Ovary (tissue), 7 donors: ENCODE measurements at regions not wholly inside any gene's neighbourhood (a gene's known extent, or its start where the extent isn't known, plus 50 kb on each side); places are given as distances from the start of the nearest gene placed in this dataset.
"Not testable (repeated sequence)": the region's sequence is repeated elsewhere in the genome, so short reads cannot be mapped to it uniquely, and the experiment has no call there.

Source experiments
- DNase-seq, 5 donors: peaks; one replicate each; pipeline ENCODE4 v3.0.0-alpha.2; 2019 to 2020
- H3K27ac ChIP-seq, 2 donors: fragments of 200-600 bp; one replicate each; pipeline versions ENCODE4 v1.5.1 to v1.8.0; 2019 to 2022
- H3K27me3 ChIP-seq: fragments of 200-600 bp; one replicate; pipeline ENCODE4 v1.8.0; 2022
- H3K36me3 ChIP-seq: fragments of 200-600 bp; sonication (generic); one replicate; pipeline ENCODE4 v1.5.1; 2019
- H3K4me1 ChIP-seq: one replicate; pipeline ENCODE4 v1.8.1; 2013; ENCODE audit warnings: mild to moderate bottlenecking, moderate library complexity; ENCODE audit not compliant: insufficient read depth
- H3K4me3 ChIP-seq: fragments of 200-600 bp; sonication (generic); one replicate; pipeline ENCODE4 v1.5.1; 2017
- H3K9me3 ChIP-seq, 2 donors: fragments of 200-600 bp in 1 of 2; sonication (generic) in 1 of 2; one replicate each; pipeline versions ENCODE4 v1.5.1 to v1.8.1; 2013 to 2019; ENCODE audit warnings: mild to moderate bottlenecking in 1 of 2, moderate library complexity in 1 of 2
- CTCF ChIP-seq, 3 donors: fragments of 450-650 bp in 2 of 3; fragments of 200-600 bp in 1 of 3; IDR thresholded peaks; one replicate each; pipeline versions ENCODE4 v1.5.1 to v1.8.0; 2016 to 2022; ENCODE audit warnings: antibody characterized with exemption in 3 of 3, mild to moderate bottlenecking in 1 of 3
- EP300 ChIP-seq: sonication (generic); formaldehyde crosslinking; IDR thresholded peaks from one replicate; pipeline ENCODE4 v1.6.1; 2017; ENCODE audit warnings: antibody characterized with exemption
- POLR2A ChIP-seq: fragments of 450-650 bp; IDR thresholded peaks from one replicate; pipeline ENCODE4 v1.6.1; 2017; ENCODE audit warnings: antibody characterized with exemption, mild to moderate bottlenecking, moderate library complexity
- WGBS, 3 donors: extraction: QIAGEN DNeasy Blood & Tissue Kit in 1 of 3; methylation state at CpG; one replicate each; pipeline versions ENCODE4 v1.1.5 to v1.1.7; 2013 to 2017; 5-methylcytosine and 5-hydroxymethylcytosine counted together
- intact Hi-C, 4 donors: fragments of 100-400 bp; cut with DNase I; formaldehyde crosslinking; loops; one replicate each; pipeline versions ENCODE4 v1.11.0 to v1.15.1; 2022 to 2023
- donor health status: DM: no; HTN: no; CAD: no; lungs with moderate emphysema.
- donor health status: DM: no; HTN: no; CAD: no.
- donor health status: Bipolar disorder and iron deficiency.
- donor health status: DM: no; HTN: no; CAD: no.
- donor health status: DM: yes; HTN: yes; CAD: no.

DNA sequence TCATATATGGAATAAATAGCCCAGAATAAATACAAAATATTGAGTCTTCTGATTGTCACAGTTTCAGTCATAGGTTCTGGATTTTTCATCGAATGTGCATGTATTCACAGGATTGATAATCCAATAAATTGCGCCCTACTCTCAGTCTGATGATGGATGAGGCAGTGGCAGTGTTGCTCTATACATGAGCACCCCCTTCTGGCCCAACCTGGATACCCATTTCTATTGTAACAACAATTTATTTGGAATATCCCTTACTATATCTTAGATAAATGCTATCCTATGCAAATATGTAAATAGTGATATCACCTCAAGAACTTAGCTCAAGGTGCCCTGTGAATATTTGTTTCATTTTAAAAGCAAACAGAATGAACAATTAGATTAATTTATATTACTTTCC is 733.7 kb upstream of the PABPC4L start:
- H3K4me1 ChIP-seq, result no peaks in the 10 kb centered on the region
- DNase-seq, result no peak
- H3K27me3 ChIP-seq, result no peaks in the 10 kb centered on the region
- H3K4me3 ChIP-seq, result no peak overlapping the region
- intact Hi-C loops, result no loop called here
- no peaks in the 10 kb centered on the region for H3K9me3 ChIP-seq
- no peaks in the 10 kb centered on the region for H3K36me3 ChIP-seq
- TF ChIP-seq POLR2A, result no peak
- TF ChIP-seq CTCF (IDR thresholded peaks at IDR 0.05), result no peak
- TF ChIP-seq EP300, result no peak
- 69 to 96% (median 77%) methylated on average over 2 of the region's 2 CpGs for WGBS, 3 donors
- H3K27ac ChIP-seq, result no peak overlapping the region

- WGBS, 3 donors, result 88 to 91% (median 89%) methylated on average over 10 of the region's 10 CpGs
- no peak for DNase-seq
- Histone ChIP-seq H3K36me3 (no peaks in the 10 kb centered on the region), H3K27me3 (no peaks in the 10 kb centered on the region), H3K27ac (no peak overlapping the region), H3K4me3 (no peak overlapping the region), H3K9me3 (no peaks in the 10 kb centered on the region), H3K4me1 (no peaks in the 10 kb centered on the region)
- intact Hi-C loops, result no loop called here
- TF ChIP-seq POLR2A (no peak), CTCF (IDR thresholded peaks at IDR 0.05) (no peak), EP300 (no peak)
Measured at GRCh38 chr4:134934036-134934808, 732.6 kb upstream of the PABPC4L start.

- Histone ChIP-seq H3K4me1 (no peaks in the 10 kb centered on the region), H3K27me3 (no peaks in the 10 kb centered on the region), H3K27ac (no peak overlapping the region), H3K9me3 (no peaks in the 10 kb centered on the region), H3K36me3 (no peaks in the 10 kb centered on the region), H3K4me3 (no peak overlapping the region)
- WGBS, 3 donors, result 85 to 95% (median 94%) methylated on average over 2 of the region's 2 CpGs
- TF ChIP-seq POLR2A (no peak), EP300 (no peak), CTCF (IDR thresholded peaks at IDR 0.05) (no peak)
- intact Hi-C loops, result no loop called here
- no peak for DNase-seq
Measured at GRCh38 chr4:134915355-134915754, 713.8 kb upstream of the PABPC4L start.

GRCh38 chr4:134914250-134914649 is 712.7 kb upstream of the PABPC4L start:
- WGBS, 3 donors, result 86 to 93% (median 90%) methylated on average over 7 of the region's 7 CpGs
- H3K27me3 ChIP-seq, intact Hi-C loops: not testable (repeated sequence)

GRCh38 chr4:134911941-134912340 is 710.4 kb upstream of the PABPC4L start:
- intact Hi-C loops, result no loop called here
- TF ChIP-seq CTCF (IDR thresholded peaks at IDR 0.05) (no peak), EP300 (no peak), POLR2A (no peak)
- H3K27me3 ChIP-seq, result no peaks in the 10 kb centered on the region
- H3K4me1 ChIP-seq, result no peaks in the 10 kb centered on the region
- no peaks in the 10 kb centered on the region for H3K9me3 ChIP-seq
- WGBS, 3 donors, result 52 to 61% (median 59%) methylated on average over 2 of the region's 2 CpGs
- H3K27ac ChIP-seq, result no peak overlapping the region
- H3K36me3 ChIP-seq, result no peaks in the 10 kb centered on the region
- no peak for DNase-seq
- H3K4me3 ChIP-seq, result no peak overlapping the region

More at GRCh38 chr4:134914250-134914649, 712.7 kb upstream of the PABPC4L start:
- not testable (repeated sequence) for H3K9me3 ChIP-seq, H3K4me3 ChIP-seq, H3K36me3 ChIP-seq, DNase-seq, H3K4me1 ChIP-seq, H3K27ac ChIP-seq
